ENCODE measurements at regions not wholly inside any gene's neighbourhood (a gene's known extent, or its start where the extent isn't known, plus 50 kb on each side); places are given as distances from the start of the nearest gene placed in this dataset.

DNA sequence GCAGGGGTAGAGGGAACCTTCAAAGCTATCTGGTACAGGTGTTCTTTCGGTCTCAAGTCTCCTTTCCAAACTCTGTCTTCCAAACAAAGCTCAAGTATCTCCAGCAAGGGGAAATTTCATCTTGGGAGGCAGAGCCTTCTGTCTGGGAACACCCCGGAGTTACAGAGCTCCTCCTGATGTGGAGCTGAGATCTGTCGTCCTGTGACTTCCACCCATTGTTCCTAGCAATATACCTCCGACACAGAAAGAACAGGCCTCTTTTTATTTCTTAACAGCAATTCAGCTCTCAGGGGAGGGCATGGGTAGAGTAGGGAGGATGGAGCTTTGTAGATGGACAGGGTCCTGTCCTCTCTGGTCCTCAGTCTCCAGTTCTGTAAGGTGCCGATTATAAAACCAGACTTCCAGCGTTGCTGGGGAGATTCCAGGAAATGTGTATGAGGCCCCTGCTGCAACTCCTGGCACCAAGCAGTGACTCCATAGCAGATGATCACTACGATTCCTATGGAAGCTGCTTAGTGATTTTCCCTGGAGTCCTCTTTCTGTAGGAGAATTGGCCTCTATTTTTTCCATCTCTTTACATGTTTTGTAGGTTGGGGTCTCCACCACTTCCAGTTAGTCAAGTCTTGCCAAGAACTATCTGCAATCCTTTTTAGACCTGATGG, 56.0 kb upstream of the ARGLU1 start:
- TF ChIP-seq, protein P1, sequence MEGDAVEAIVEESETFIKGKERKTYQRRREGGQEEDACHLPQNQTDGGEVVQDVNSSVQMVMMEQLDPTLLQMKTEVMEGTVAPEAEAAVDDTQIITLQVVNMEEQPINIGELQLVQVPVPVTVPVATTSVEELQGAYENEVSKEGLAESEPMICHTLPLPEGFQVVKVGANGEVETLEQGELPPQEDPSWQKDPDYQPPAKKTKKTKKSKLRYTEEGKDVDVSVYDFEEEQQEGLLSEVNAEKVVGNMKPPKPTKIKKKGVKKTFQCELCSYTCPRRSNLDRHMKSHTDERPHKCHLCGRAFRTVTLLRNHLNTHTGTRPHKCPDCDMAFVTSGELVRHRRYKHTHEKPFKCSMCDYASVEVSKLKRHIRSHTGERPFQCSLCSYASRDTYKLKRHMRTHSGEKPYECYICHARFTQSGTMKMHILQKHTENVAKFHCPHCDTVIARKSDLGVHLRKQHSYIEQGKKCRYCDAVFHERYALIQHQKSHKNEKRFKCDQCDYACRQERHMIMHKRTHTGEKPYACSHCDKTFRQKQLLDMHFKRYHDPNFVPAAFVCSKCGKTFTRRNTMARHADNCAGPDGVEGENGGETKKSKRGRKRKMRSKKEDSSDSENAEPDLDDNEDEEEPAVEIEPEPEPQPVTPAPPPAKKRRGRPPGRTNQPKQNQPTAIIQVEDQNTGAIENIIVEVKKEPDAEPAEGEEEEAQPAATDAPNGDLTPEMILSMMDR (IDR thresholded peaks at IDR 0.05) = no peak
- no peak for TF ChIP-seq POLR2A (IDR thresholded peaks at IDR 0.05)
